HG03558 (cell line): ENCODE measurements at regions not wholly inside any gene's neighbourhood (a gene's known extent, or its start where the extent isn't known, plus 50 kb on each side); places are given as distances from the start of the nearest gene placed in this dataset.

Experiments used
- ATAC-seq: cut with Tn5 transposase; IDR thresholded peaks from one replicate; pipeline ENCODE4 v1.9.1; 2021; ENCODE audit warnings: moderate number of reproducible peaks; ENCODE audit not compliant: unreplicated experiment; ENCODE audit errors: extremely low read depth

DNA sequence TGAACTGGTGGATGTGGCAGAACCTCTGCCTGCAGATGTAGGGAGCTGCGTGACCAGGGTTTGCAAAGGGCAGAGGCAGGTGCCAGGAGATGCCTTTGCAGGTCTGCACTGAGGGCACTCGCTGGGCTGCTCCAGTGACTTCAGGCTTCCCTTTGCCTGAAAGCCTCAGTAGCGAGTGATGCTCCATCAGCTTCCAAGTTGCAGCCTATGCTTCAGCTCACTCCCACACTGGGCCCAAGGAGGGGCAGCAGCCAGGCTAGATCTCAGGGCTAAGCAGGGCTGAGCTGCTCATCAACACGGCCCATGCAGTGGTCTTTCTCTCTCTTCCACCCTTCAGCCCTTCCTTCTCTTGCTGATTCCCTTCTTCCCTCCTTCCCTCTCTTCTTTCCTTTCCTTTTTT is 78.3 kb upstream of the RGMA start:
- ATAC-seq: no peak

DNA sequence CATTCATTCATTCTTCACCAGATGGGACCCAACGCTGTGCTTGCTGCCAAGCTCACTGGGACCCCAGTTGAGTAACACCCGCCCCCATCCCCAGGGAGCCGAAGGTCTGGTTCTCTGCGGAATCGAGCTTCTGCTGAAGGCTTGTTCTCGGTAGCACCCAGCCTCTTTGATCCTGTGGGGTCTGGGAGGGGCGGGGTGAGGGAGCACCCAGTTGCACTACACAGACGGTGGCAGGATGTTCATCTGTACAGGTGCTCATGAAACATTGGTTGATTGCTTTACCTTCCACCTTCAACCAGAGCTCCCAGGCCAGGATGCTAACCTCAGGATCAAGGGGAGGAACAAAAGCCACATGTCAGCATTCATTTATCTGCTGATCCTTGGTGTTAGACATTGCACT is 77.7 kb upstream of the RGMA start:
- ATAC-seq: no peak

DNA sequence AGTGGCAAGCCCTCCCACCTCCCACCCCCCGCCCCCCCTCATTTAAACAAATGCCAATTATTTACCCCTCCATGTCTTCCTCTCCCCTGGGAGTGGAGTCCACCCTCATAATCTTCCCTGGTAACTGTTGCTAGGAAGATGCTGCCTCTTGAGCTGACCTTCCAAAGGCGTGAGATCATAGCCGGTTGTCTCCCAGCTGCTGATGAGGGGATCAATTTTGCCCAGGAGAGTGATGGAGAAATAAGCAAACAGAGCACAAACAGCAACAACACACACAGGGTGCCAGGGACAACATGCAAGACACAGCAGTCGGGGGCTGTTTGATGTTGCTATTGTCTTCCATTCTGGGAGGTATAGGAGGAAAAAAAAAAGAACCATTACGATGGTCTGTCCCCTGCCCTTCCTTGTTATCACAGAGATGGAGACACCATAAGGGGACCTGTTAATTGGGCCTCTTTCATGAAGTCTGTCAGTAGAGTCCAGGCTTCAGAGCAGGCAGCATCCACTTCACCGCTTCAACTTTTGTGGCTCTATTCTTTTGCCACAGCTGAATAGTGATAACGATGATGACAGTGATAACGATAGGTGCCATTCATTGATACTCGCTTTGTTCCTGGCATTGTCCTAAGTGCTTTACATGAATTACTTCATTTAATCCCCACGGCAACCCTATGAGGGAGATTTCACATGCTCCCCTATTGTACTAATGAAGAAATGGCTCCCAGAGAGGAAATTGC is 76.9 kb upstream of the RGMA start:
- ATAC-seq: no peak

DNA sequence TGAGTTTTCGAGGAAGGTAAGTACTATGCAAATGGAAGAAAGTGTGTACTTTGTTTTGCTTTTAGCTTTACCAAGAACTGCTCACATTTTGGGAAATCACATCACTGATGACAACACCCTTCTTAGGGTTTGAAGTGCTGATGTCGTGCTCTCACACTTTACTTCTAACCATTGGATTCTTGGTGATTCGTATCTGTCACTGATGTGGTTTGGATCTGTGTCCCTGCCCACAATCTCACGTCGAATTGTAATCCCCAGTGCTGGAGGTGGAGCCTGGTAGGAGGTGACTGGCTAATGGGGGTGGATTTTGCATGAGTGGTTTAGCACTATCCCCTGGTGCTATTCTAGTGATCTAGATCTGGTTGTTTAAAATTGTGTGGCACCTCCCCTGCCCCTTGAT is 75.4 kb upstream of the RGMA start:
- ATAC-seq: no peak

DNA sequence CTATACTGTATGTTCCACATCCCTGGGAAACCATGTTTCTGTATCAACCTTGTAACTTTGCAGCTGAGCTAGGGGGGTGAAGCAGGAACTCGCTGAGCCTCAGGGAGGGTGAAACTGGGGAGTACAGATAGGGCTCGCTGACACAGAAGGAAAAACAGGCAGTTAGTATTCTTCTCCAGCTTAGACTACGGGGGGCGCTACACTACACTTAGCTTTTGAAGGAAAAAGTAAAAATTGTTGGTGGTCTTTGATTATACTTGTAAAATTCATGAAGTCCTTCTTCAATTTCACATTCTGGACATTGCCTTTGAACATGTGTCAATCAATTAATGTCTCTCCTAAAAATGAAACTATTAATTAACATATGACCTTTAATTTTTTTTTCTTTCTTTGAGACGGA is 73.5 kb upstream of the RGMA start:
- no peak for ATAC-seq

DNA sequence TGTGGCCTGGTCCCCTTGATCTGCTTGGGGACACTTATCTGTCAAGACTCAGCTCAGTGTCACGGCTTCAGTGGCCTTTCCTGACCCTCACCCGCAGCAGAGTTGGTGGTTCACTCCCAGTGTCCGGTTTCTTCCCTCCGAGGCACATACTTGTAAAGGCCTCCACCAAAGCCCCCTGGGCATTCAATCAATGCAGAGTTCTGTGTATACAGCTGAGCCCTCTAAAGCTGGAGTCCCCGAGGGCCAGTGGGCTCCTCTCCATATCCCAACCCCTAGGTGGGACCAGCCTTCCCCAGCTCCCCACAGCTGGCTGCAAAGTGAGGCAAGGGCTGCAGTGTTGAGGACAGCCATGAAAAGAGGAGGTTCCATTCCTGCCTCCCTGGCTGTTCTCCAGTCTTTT is 70.9 kb upstream of the RGMA start:
- no peak for ATAC-seq

DNA sequence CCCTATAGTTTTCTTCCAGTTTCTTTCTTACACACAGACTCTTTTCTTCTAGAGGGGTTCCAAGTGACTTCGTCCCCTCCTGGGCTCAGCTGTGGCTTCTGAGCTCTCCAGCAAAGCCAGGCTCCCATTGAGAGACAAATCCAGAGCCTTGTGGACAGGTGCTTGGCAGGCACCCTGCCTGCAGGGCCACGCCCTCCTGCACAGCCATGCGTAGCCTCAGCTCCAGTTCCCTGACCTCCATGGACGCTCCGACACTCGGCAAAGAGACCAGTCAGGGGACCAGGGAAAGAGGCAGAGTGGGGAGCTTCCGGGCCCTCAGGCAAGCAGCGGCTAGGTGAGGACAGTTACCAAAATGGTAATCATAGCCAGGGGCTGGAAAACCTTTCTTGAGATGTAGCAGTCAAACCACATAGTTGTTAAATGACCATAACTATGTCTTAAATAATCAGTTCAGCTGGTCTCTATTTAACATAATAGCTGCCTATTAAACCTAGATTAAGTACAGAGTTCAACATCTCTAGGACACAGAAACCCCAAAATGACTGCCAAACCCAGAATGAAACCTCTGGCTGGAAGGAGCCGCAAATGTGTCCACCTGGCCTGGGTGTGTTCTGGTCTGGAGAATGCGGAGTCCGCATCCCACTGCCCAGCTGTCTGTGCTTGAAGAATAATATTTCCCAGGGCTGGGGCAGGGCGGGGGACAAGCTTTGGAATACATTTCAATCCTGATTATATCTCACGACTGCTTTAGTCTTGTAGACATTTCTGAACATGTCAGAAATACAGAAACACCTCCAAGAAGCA is 69.3 kb upstream of the RGMA start:
- no peak for ATAC-seq

DNA sequence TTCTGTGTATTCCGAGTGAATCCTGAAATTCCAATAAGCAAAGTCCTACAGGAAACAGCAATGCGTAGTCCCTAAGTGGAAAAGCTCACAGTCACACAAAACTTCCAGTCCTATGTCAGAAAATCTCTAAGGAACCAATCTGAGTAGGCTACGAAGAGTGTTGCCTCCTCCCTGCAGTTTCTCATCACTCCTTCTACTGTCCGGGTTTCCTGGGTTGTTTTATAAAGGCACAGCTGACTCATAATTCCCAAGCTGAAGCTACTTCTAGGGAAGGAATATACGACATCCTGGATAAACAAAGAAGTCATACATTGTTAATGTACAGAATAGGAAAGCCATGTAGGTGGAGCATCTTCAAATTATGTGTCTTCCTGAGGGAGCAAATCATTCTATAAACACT is 65.7 kb upstream of the RGMA start:
- ATAC-seq: no peak

DNA sequence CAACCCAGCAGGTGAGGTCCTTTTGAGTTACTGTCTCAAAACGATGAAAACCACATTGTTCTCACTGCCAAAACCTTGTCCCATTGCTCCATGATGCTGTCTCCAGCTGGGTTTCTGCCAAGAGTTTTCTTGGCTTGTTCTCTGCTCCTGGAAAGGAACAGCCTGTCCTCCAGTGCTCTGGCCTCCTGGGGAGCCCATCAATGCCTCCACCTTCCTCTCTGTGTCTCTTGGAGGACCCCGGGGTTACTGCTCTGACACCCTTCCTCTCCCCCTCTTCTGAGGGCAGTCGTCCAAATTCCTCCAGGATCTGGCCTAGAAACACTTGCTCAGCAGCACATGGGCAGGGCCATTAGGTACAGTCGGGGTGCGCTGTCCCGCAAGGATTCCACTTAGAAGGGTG is 63.9 kb upstream of the RGMA start:
- ATAC-seq: no peak

DNA sequence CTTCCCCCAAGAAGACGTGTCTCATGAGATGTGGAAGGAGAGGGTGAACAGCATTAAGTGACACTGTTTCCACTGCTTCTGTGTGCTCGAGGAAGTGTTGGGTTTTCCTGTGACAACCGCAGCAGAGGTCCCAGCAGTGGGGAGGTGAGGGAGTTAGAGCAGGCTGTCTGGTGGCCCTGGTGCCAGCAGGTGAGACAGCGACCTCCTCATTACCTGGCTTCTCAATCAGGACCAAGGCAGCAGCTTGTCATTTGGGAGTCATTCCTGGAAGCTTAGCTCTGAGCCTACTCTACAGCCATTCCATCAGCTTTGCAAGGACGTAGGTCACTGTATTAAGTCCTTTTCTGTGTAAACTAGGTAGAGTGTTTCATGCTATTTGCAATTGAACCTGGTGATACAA is 63.3 kb upstream of the RGMA start:
- ATAC-seq: no peak

DNA sequence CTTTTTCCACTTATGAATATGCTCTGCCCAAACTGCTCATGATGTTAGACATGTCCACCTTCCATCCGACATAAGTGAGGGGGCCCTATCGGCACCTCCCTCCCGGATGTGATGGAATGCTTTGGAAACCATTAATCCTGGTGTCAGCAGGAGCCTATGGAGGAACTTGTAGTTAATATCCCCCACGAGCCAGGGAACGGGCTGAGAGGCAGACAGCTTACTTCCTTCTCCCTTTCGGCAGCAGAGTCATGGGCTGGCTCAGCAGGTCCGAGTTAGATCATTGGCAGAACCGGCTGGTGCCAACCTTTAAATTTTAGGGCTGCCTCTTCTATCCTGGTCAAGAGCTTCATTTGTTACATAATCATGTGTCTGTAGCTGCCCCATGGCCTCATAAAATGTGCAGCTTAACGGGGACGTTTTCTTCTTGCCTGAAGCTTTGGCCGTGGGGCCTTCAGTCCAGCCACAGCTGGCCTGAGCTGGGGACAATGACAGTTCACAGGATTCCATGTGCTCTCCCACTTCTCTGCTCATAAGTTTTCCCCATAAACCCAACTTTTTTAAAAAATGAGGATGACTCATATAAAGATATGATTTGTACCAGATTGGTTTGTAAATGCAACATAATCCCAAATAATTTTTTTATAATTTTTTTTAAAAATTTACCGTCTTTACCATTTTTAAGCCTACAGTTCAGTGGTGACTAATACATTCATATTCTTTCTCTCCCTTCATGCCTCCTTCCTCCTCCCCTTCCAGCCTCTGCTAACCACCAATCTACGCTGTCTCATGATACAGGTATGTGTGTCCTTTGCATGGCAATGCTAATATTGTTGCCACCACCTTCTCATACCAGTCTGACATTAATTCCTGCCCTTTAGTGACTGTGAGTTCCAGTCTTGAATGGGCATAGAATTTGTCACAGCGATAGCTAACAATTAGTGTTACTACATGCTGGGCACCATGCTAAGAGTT is 62.2 kb upstream of the RGMA start:
- ATAC-seq: no peak

DNA sequence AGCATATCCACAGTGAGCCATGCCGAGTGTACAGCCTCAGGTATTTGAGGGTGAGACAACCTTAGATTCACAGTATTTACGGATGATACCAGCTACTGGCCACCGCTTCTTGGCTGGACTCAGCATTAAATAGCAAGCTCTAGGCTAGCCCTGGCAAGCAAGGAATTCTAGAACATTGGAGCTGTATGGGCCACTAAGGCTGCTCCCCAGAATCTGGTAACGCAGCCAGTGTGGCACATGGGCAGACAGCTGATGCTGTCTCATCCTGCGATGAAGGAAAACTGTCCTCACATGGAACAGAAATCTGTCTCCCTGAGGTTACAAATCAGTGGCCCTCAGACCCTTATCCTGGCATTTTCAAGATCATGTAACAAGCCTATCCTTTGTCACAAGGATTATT is 57.6 kb upstream of the RGMA start:
- ATAC-seq: no peak

DNA sequence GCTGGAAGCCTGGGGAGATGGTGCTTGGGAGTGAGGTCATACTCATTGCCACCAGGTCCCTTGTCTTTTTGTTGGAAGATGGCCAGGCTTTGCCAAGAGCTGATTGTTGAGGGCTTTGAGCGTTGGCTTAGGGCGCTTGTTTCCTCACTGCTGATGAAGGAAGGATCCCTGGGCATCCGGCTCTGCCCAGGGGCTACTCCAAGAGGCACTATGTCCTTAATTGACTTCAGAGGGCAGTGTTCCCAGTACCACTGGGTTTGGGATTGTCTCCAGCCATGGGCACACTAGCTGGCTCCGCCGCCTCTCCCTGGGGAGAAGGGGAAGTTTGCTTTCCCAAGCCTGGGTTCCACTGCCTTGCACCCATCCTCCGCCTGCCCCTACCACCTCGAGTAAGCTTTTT is 57.2 kb upstream of the RGMA start:
- no peak for ATAC-seq

DNA sequence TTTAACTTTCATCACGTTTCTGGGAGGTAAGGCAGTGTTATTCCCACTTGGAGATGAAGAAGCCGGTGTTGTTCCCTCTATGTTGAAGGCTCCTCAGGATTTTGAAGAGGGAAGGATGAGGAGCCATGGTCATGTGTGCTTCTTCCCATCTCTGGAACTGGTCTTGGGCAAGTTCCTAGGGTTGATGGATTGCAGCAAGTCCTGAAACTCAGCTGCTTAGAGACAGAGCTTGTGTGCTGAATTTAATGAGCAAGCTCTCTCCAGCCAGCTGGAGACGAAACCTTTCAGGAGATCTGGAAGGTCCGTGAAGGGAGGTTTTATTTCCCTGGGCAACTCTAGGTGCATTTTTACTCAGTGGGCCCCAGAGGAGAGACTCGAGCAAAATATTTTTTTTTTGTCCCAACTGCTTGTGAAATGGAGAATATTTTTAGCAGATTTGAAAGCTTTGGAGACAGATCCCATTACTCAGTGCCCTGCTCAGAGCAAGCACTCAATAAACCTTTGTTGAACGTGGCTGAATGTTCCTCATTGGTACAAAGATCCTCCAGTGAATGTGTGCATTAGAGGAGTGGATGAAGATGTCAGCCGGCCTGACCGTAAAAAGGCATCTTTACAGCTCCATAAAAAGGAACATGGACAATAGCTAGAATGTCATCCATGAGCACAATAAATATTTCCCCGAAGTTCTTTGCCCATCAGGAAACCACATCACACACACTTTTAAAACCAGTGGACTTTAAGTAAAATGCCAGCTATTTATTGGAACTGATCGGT is 55.6 kb upstream of the RGMA start:
- no peak for ATAC-seq

DNA sequence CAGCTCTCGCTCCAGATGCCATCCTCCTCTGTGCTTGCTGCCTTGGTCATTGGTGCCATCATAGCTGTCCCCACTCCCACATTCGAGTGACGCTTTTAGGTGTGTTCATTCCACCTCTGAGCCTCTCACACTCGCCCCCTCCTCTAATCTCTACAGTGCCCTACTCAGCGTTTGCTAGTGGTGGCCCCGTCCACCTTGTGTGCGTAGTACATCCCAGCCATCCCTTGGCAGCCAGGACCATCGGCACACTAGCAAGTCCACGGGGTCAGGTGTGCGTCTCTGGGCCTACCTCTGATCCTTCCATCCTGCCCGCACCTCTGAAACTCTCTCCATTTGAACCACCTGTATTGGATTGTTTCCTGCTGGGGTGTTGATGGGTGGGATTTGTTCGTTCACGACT is 54.2 kb upstream of the RGMA start:
- ATAC-seq: no peak

DNA sequence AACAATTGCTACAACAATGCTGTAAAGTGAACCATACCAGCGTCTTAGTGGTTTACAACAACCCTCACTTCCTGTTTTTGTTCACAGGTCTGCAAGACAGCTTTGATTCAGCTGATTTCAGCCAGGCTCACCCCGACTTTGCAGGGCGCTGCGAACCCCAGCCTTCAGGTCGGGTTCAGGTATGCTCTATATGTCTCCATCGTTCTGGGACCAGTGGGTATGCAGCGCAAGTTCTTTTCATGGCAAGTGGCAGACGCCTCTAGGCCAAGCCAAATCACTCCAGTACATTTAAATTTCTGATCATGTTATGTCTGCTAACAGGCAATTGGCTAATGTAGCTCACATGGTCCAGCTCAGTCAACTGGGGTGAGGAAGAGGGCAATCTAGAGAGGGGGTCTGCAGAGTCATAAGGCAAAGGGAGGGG is 52.4 kb upstream of the RGMA start:
- no peak for ATAC-seq

DNA sequence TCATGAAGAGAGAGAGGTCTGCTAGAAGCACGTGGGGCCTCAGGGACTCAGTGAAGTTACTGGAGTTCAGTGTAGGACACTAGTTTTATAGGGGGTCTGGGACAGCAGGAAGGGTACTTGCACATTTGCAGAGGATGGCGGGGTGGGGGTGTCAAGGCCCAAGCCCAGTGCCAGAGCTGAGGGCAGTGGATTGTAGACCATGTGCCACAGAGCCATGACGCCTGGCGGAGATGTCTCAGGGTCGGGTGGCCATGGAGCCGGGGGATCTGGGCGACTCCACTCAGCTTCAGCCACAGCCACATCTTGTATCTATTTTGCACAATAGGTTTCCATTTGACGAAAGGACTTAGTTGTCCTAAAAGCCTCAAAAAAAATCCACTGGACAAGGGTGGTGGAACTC is 50.4 kb upstream of the RGMA start:
- no peak for ATAC-seq

DNA sequence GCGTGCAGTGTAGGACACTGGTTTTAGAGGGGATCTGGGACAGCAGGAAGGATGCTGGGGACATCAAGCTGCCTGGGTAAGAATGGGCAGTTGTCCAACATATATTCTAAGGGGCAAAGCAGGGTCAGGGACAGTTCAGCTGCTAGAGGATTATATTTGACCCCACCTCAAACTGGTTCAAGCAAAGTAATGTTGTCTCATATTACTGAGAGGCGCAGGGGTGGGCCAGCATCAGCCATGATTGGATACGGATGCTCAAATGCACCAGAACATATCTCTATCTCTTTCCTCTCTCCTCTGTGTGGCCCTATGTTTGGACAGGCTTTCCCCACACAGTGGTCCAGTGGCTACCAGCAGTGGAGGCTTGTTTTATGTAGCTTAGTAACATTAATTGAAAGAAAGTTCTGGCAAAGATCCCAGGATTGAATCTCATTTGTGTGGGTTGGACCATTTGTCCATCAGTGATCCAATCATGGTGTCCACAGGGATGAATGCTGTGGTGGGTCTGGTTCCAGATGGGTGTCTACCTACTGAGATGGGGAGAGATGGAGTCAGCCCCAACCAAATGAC is 49.8 kb upstream of the RGMA start:
- ATAC-seq: no peak
